HAP-1 (cell line): ENCODE measurements at regions not wholly inside any gene's neighbourhood (a gene's known extent, or its start where the extent isn't known, plus 50 kb on each side); places are given as distances from the start of the nearest gene placed in this dataset.
"Not testable (repeated sequence)": the region's sequence is repeated elsewhere in the genome, so short reads cannot be mapped to it uniquely, and the experiment has no call there.

Source experiments
- DNase-seq, 2 experiments: peaks; one replicate each; pipeline ENCODE4 v3.0.0-alpha.2; 2016 to 2020; ENCODE audit warnings: low spot score in 2 of 2
- H3K27me3 ChIP-seq: fragments of 250-450 bp; sonication (Bioruptor Pico); 2 replicates; pipeline ENCODE4 v1.5.1; 2020; ENCODE audit warnings: low read depth, mild to moderate bottlenecking, moderate library complexity
- H3K36me3 ChIP-seq: fragments of 250-450 bp; sonication (Bioruptor Pico); replicated peaks from 2 replicates; pipeline ENCODE4 v1.5.1; 2020; ENCODE audit warnings: mild to moderate bottlenecking
- H3K4me1 ChIP-seq: fragments of 250-450 bp; sonication (Bioruptor Pico); 2 replicates; pipeline ENCODE4 v1.5.1; 2020; ENCODE audit warnings: mild to moderate bottlenecking
- H3K4me3 ChIP-seq: fragments of 250-450 bp; sonication (Bioruptor Pico); 2 replicates; pipeline ENCODE4 v1.5.1; 2020; ENCODE audit warnings: mild to moderate bottlenecking, moderate library complexity
- H3K9me3 ChIP-seq: fragments of 250-450 bp; sonication (Bioruptor Pico); 2 replicates; pipeline ENCODE4 v1.5.1; 2020; ENCODE audit warnings: mild to moderate bottlenecking, moderate library complexity
- in situ Hi-C: fragments of 300-500 bp; cut with MboI; formaldehyde crosslinking; loops from 3 replicates; pipeline ENCODE4 v1.14.3; 2020; ENCODE audit warnings: low sequenced_read_pairs, inconsistent platforms, mixed read lengths

DNA sequence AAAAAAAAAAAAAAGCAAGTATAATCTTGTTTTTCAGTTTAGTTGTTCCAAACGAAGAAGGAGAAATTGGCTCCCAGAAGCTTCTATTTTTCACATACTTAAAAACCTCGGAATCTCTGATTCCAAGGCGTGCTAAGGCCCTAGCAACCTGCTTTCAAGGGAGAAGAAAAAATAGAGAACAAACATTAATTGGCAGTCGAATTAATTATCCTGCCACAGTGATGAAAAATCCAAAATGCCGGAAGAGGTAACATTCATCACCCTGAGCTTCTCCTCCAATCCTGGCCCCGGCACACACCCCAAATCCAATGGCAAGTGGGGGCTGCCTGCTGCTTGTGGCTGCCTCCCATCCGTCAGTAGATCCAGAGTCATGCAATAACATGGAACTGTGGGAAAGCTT, 250.2 kb upstream of the CHAC2 start:
- no peaks in the 10 kb centered on the region for H3K36me3 ChIP-seq
- no peak overlapping the region for H3K4me3 ChIP-seq
- in situ Hi-C loops, result no loop called here
- DNase-seq, result no peak
- no peaks in the 10 kb centered on the region for H3K9me3 ChIP-seq
- H3K27me3 ChIP-seq, result no peaks in the 10 kb centered on the region
- H3K4me1 ChIP-seq, result peaks cover 11% of the 10 kb centered on the region

DNA sequence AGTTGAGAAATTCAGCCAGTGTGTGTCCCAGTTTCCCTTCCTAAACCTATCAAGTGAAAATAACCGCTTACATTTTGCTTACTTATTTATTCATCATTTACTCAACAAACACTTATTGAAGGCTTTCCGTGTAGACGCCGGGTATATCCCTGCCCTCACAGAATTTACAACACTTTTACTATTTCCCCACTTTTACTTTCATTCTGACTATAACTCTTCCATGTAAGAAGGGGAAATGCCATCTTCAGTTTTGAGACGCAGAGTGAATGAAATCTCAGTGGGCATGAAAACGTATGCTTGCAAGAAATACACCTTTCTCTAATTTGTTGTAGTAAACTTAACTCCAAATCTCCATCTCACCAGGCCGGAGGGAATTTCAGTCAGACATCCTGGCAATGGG, 251.0 kb upstream of the CHAC2 start:
- peaks cover 11% of the 10 kb centered on the region for H3K4me1 ChIP-seq
- no peaks in the 10 kb centered on the region for H3K36me3 ChIP-seq
- H3K4me3 ChIP-seq, result no peak overlapping the region
- no peaks in the 10 kb centered on the region for H3K27me3 ChIP-seq
- no peak for DNase-seq
- in situ Hi-C loops, result no loop called here
- H3K9me3 ChIP-seq, result no peaks in the 10 kb centered on the region

DNA sequence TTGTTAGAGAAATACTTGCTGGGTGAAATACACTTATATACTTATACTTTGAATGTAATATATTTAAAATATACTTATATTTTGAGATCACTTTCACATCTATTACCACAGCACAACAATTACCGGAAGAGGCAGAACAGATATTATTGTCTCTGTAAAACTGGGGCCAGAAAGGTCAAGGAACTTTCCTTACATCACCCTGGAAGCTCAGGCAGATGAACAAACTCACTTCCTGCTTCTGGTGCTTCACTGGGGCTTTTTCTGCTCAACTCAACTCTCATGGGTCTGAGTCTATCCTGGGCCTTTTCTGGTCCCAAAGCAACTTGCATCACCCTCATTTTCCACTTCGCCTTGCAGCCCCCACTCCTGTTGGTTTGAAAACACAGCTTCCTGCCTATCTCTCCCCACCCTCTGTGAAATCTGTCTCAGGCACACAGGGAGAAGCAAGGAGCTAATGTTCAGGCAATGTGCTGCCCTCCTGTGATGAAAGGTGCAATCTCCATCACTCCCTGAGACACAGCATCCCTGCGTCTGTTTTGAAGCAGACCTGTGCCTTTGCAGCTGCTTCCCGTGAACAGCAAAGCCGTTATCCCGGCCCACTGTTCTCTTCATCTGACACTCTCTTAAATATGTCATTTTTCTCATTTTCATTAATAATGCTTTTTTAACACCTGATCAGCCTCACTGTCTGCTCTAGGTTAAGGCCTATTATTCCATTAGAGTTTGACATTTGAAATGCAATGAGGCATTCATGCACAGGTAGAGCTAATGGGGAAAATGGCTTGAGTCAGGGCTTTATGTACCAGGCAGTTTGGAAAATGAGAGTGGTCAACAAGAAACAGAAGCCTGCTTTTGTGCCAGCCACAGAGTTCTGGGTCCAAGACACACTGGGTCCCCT, 251.9 kb upstream of the CHAC2 start:
- in situ Hi-C loops, result no loop called here
- H3K27me3 ChIP-seq, result no peaks in the 10 kb centered on the region
- H3K4me3 ChIP-seq, result no peak overlapping the region
- peaks cover 10% of the 10 kb centered on the region for H3K4me1 ChIP-seq
- no peaks in the 10 kb centered on the region for H3K36me3 ChIP-seq
- no peak for DNase-seq
- H3K9me3 ChIP-seq, result no peaks in the 10 kb centered on the region

DNA sequence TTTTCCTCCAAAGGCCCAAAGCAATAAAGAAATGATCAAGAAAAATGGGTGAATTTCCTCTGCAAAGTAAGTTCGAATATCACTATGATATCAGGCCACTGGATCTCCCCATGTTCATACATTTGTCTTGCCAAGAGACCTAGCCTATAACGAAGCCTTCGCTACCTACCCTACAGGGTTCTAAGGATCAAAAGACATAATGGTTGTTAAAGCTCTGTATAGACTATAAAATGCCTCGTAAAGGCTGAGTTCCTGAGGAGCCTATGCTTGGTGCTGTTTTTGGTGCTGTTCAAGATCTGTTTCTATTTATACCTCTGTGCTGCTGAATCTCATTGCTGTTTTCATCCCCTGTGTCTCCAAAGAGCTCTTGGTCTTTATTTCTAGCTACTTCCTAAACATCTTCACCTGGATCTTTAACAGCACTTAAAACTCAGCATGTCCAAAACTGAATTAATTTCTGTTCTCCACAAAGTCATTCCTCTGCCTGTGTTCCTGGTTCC, 254.4 kb upstream of the CHAC2 start:
- in situ Hi-C loops, result no loop called here
- H3K4me3 ChIP-seq, result no peak overlapping the region

DNA sequence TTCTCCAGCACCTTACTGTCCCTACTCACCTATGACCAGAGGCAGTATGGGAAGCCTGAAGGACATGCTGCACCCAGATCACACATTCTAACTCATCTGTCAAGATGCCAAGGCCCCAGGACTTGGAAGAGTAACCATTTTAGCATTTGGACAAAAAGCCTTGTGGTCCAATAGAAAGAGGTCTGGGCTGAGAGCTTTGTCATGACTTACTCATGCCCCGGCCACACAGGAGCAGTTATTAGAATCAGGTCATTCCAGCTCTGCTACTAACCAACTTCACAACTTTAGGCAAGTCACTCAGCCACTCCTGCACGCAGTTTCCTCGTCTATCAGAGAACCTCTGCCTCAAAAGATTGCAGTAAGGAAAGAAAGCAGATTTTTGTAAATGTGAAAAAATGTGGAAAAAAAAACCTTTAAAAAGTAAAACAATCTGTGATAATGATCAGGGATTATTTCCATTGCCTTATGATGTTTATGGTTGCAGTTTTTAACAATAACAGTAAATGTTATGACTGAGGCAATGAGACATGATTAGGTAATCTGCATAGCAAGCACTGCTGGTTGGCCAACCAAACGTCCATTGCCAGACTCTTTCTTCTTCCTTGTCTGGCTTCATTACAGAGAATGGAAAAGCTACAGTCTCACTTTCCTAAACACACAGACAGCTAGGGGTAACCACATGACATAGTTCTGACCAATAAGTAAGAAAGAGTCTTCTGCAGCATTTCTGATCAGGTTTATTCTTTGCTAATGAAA, 255.4 kb upstream of the CHAC2 start:
- DNase-seq, result no peak
- no peaks in the 10 kb centered on the region for H3K27me3 ChIP-seq
- H3K4me1 ChIP-seq, result no peaks in the 10 kb centered on the region
- H3K4me3 ChIP-seq, result no peak overlapping the region
- in situ Hi-C loops, result no loop called here
- no peaks in the 10 kb centered on the region for H3K36me3 ChIP-seq
- H3K9me3 ChIP-seq, result no peaks in the 10 kb centered on the region

More for the DNA sequence above, 254.4 kb upstream of the CHAC2 start:
- DNase-seq, result no peak
- H3K9me3 ChIP-seq, result no peaks in the 10 kb centered on the region
- no peaks in the 10 kb centered on the region for H3K36me3 ChIP-seq
- no peaks in the 10 kb centered on the region for H3K27me3 ChIP-seq
- H3K4me1 ChIP-seq, result no peaks in the 10 kb centered on the region

DNA sequence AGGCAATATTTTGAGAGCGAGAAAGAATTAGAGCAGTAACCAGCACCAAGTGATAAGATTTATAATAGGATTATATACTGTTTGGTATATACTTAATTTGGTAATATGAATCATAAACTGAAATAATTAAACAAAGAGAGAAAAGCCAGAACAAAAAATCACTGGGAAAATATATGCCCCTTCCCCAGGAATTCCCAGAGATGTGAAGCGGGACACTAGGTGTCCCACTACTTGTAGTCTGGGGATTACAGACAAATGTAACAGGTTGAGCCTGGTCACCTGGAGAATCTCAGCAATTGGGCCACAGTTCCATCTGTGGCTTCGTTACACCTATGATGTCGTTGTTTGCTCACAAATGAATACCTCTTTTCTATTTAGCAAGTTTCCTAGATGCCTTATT, 256.1 kb upstream of the CHAC2 start:
- DNase-seq, result no peak
- no peaks in the 10 kb centered on the region for H3K4me1 ChIP-seq
- H3K9me3 ChIP-seq, result no peaks in the 10 kb centered on the region
- in situ Hi-C loops, result no loop called here
- no peaks in the 10 kb centered on the region for H3K27me3 ChIP-seq
- no peaks in the 10 kb centered on the region for H3K36me3 ChIP-seq
- no peak overlapping the region for H3K4me3 ChIP-seq

DNA sequence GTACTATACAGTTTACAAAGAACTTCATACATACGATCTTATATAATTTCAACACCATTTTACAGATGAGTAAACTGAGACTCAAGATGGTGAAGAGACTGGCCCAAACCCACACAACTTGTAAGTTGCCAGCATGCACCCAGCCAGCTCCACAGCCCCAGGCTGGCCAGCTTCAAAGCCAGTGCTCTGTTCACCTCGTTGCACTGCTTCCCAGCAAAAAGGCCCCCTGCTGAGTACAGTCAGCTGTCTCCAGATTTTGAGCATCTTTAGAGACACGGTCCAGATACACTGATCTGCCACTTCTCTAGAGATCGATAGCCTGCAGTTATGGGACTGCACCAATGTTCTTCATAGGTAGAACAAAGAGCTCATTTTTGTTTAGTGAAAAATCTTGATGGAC, 257.2 kb upstream of the CHAC2 start:
- H3K4me1 ChIP-seq, result no peaks in the 10 kb centered on the region
- H3K4me3 ChIP-seq, result no peak overlapping the region
- no peaks in the 10 kb centered on the region for H3K36me3 ChIP-seq
- DNase-seq, result no peak
- no peaks in the 10 kb centered on the region for H3K27me3 ChIP-seq
- no peaks in the 10 kb centered on the region for H3K9me3 ChIP-seq
- in situ Hi-C loops, result no loop called here

DNA sequence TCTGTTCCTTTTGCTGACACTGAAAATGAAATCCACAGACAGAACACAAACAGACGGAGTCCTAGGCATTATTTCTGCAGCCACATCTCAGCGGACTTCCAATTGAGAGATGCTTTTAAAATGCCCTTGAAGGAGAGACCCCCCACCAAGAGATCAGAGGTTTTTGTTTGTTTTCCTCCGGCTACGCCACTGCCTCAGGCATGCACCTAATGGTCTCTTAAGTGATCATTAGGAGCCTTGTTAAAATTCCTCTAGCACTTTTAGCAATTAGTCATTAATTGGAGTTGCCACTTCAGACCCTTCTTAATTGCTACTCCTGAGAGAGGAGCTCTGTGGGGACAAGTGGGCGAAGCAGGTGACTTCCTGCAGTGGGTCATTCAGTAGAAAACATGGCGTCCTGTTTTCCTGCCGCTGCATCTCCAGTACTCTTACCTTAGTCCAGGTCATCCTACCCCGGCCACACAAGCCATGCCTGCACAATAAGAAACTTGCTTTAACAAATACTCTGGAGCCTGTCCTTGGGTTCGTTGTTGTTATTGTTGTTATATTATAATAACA, 257.7 kb upstream of the CHAC2 start:
- DNase-seq, result no peak
- H3K9me3 ChIP-seq, result no peaks in the 10 kb centered on the region
- H3K4me3 ChIP-seq, result no peak overlapping the region
- in situ Hi-C loops, result no loop called here
- H3K27me3 ChIP-seq, result no peaks in the 10 kb centered on the region
- H3K4me1 ChIP-seq, result no peaks in the 10 kb centered on the region
- H3K36me3 ChIP-seq, result no peaks in the 10 kb centered on the region

DNA sequence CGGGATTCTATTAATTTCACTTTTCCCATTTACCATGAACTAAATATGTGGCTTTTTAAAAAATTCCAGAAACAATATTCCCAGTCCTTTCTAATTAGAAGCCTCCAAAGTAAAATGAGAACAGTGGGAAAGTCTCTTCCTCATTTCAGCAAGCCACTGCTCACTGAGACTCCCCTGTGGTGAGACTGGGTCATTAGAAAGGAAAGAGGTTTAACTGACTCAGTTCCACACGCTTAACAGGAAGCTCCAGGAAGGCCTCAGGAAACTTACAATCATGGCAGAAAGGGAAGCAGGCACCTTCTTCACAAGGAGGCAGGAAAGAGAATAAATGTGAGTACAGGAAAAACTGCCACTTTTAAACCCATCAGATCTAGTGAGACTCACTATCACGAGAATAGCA, 258.9 kb upstream of the CHAC2 start:
- in situ Hi-C loops, result no loop called here
- DNase-seq, result no peak
- no peaks in the 10 kb centered on the region for H3K36me3 ChIP-seq
- H3K9me3 ChIP-seq, result no peaks in the 10 kb centered on the region
- H3K4me1 ChIP-seq, result no peaks in the 10 kb centered on the region
- no peak overlapping the region for H3K4me3 ChIP-seq
- H3K27me3 ChIP-seq, result no peaks in the 10 kb centered on the region

DNA sequence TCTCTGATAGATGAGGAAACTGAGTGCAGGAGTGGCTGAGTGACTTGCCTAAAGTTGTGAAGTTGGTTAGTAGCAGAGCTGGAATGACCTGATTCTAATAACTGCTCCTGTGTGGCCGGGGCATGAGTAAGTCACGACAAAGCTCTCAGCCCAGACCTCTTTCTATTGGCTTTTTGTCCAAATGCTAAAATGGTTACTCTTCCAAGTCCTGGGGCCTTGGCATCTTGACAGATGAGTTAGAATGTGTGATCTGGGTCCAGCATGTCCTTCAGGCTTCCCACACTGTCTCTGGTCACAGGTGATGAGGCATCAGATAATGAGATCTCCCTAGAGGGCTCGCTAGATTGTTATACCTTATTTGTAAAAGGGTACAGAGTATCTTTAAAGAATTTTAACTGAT, 260.5 kb upstream of the CHAC2 start:
- H3K36me3 ChIP-seq, result not testable (repeated sequence)

DNA sequence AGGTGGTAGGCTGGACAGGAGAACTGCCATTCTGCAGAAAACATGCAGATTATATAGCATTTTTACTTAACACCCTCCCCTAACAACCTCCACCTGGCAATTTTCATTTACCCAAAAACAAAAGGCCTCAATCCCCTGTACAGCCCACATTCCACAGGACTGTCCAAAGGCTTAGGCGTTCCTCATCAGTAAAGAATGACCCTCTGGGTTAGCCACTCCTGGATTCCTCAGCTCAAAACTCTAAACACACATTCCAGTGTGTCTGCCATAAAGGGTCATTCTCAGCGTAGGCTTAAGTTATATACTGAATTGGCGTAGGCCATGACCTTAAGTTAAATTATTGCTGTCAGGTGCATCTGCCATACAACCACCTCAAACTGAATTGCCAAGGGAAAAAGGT, 261.8 kb upstream of the CHAC2 start:
- Histone ChIP-seq H3K27me3 (no peaks in the 10 kb centered on the region), H3K4me3 (no peak overlapping the region), H3K9me3 (no peaks in the 10 kb centered on the region), H3K4me1 (no peaks in the 10 kb centered on the region), H3K36me3 (no peaks in the 10 kb centered on the region)
- no peak for DNase-seq
- in situ Hi-C loops, result no loop called here

More for the DNA sequence above, 260.5 kb upstream of the CHAC2 start:
- in situ Hi-C loops, H3K9me3 ChIP-seq, H3K27me3 ChIP-seq, H3K4me1 ChIP-seq, DNase-seq, H3K4me3 ChIP-seq: not testable (repeated sequence)

DNA sequence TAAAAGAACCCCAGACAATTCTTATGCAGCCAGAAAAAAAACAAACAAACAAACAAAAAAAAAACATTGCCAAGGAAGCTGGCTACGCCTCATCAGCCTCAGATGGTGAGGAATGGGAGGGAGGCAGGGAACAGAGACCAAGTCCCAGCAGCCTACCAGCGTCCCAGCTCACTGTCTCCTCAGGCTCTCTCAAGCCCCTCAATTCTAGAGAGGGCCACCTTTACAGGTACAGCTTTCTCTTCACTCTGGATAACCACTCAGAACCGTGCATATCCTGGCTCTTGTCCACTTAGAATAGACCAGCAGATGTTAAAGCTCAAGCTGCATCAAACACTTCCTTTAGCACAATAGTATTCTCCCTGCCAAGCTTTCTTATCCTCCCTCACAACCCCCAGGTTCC, 263.1 kb upstream of the CHAC2 start:
- Histone ChIP-seq H3K36me3 (no peaks in the 10 kb centered on the region), H3K27me3 (no peaks in the 10 kb centered on the region), H3K4me1 (no peaks in the 10 kb centered on the region), H3K4me3 (no peak overlapping the region), H3K9me3 (no peaks in the 10 kb centered on the region)
- no peak for DNase-seq
- in situ Hi-C loops, result no loop called here

DNA sequence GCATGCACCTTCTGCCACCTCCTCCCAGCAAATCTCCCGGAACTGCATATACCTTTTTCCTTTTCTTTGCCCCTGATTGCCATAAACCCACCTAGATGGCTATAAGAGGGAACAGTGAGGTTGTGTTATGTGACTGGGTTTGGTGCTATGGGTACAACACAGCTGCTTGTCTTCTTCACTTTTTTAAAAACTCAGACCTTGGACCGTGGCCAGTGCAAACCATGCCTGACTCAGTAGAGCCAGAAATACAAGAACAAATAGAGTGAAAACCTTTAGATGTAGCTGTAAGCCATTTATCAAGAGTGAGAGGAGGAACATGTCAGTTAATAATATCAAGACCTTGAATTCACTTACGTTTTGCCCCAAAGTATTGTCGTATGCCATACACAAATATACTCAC, 267.4 kb upstream of the CHAC2 start:
- no peak for DNase-seq
- Histone ChIP-seq H3K4me1 (no peaks in the 10 kb centered on the region), H3K9me3 (no peaks in the 10 kb centered on the region), H3K36me3 (no peaks in the 10 kb centered on the region), H3K27me3 (no peaks in the 10 kb centered on the region), H3K4me3 (no peak overlapping the region)
- in situ Hi-C loops, result no loop called here

DNA sequence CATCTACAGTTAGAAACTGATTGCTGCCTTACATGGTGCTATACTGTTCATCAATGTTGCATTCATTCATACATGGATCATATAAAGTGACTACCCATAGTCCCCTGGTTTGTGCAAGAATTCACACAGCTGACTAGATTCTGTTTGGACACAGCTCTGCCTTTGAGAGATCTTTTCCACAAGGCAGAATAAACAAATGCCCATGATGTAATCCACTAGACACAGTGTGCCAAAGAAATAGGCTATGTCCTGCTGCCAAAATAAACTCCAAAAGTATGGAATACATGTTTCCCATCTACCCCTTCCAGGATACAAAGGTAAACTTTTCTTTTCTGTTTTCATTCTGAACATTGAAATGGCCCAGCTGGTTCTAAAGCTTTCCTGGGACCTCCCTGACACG, 269.4 kb upstream of the CHAC2 start:
- in situ Hi-C loops, result no loop called here
- H3K36me3 ChIP-seq, result no peaks in the 10 kb centered on the region

More for the DNA sequence above, 269.4 kb upstream of the CHAC2 start:
- no peak for DNase-seq
- H3K27me3 ChIP-seq, result no peaks in the 10 kb centered on the region
- no peak overlapping the region for H3K4me3 ChIP-seq
- no peaks in the 10 kb centered on the region for H3K9me3 ChIP-seq
- no peaks in the 10 kb centered on the region for H3K4me1 ChIP-seq
